ENCODE measurements at regions not wholly inside any gene's neighbourhood (a gene's known extent, or its start where the extent isn't known, plus 50 kb on each side); places are given as distances from the start of the nearest gene placed in this dataset.
A peak's percentile ranks its signal among the peaks of the same experiment; 100 is the strongest.

GRCh38 chr9:6076851-6077250 is 61.4 kb upstream of the RANBP6 start:
- in situ Hi-C loops (cut with MboI; ENCODE audit: low pct_unique_long_range_greater_than_20kb, low sequenced_read_pairs, unreplicated experiment) = no loop called here
- TF ChIP-seq, protein P1, sequence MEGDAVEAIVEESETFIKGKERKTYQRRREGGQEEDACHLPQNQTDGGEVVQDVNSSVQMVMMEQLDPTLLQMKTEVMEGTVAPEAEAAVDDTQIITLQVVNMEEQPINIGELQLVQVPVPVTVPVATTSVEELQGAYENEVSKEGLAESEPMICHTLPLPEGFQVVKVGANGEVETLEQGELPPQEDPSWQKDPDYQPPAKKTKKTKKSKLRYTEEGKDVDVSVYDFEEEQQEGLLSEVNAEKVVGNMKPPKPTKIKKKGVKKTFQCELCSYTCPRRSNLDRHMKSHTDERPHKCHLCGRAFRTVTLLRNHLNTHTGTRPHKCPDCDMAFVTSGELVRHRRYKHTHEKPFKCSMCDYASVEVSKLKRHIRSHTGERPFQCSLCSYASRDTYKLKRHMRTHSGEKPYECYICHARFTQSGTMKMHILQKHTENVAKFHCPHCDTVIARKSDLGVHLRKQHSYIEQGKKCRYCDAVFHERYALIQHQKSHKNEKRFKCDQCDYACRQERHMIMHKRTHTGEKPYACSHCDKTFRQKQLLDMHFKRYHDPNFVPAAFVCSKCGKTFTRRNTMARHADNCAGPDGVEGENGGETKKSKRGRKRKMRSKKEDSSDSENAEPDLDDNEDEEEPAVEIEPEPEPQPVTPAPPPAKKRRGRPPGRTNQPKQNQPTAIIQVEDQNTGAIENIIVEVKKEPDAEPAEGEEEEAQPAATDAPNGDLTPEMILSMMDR (IDR thresholded peaks at IDR 0.05; ENCODE audit: extremely low read depth, insufficient read depth, missing control alignments) = no peak
- DNase-seq (ENCODE audit: low spot score) = no peak

DNA sequence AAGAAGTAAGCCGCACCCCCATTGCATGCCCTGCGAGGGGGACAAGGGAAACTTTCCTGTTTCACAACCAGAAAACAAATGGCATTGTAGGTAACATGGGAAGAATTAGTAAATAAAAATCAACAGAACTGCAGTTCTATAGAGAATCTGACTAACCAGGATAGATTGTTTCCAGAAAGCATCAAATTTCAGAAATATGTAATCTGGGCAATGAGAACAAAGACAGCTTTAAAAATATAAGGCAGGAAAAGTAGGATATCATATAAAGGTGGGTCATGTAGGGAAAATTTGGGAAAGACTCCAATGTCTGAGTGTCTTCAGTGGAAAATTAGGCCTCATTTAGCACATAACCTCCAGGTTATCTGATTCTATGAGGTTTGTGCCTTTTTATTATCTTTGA is 58.3 kb upstream of the RANBP6 start:
- TF ChIP-seq, protein P1 (IDR thresholded peaks at IDR 0.05; ENCODE audit: extremely low read depth, insufficient read depth, missing control alignments) = no peak
- no peak for DNase-seq (ENCODE audit: low spot score)
- in situ Hi-C loops (cut with MboI; ENCODE audit: low pct_unique_long_range_greater_than_20kb, low sequenced_read_pairs, unreplicated experiment) = no loop called here

DNA sequence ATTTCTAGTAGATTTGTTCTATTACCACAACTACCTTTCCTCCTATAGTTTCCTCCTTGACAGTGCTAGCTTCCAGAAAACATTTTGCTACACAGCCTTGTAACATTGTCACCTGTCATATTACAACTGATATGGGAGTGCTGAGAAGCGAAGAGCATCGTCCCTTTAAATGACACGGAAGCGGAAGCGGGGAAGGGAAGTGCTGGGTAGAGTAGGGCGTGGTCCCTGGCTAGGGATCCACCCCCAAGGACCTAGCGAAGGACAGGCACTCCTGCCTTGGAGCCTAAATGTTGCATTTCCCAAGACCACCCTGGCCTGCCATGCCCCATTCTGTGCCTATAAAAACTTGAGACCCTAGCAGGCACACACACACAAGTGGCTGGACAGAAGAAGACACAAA is 57.4 kb upstream of the RANBP6 start:
- in situ Hi-C loops (cut with MboI; ENCODE audit: low pct_unique_long_range_greater_than_20kb, low sequenced_read_pairs, unreplicated experiment) = no loop called here

GRCh38 chr9:6072453-6072852 is 57.0 kb upstream of the RANBP6 start:
- in situ Hi-C loops (cut with MboI; ENCODE audit: low pct_unique_long_range_greater_than_20kb, low sequenced_read_pairs, unreplicated experiment) = no loop called here
- no peak for DNase-seq (ENCODE audit: low spot score)
- TF ChIP-seq, protein P1 (IDR thresholded peaks at IDR 0.05; ENCODE audit: extremely low read depth, insufficient read depth, missing control alignments) = no peak

More for the DNA sequence above, 57.4 kb upstream of the RANBP6 start:
- TF ChIP-seq, protein P1 (IDR thresholded peaks at IDR 0.05; ENCODE audit: extremely low read depth, insufficient read depth, missing control alignments) = no peak
- DNase-seq (ENCODE audit: low spot score) = no peak

DNA sequence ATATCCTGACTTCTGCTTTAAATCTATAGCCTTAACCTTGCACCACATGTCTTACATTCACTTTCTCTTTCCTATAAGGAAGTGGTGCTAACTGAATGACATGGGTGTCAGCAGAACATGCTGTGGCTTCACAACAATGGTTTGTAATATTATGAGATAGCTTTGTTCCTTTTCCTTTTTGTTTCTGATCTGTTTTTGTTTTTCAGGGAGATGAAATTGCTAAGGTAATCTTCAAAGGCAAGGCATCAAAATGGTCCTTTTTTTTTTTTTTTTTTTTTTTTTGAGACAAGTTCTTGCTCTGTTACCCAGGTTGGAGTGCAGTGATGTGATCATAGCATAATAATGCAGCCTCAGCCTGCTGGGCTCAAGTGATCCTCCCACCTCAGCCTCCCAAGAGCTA is 53.6 kb upstream of the RANBP6 start:
- TF ChIP-seq, protein P1 (IDR thresholded peaks at IDR 0.05; ENCODE audit: extremely low read depth, insufficient read depth, missing control alignments) = no peak
- in situ Hi-C loops (cut with MboI; ENCODE audit: low pct_unique_long_range_greater_than_20kb, low sequenced_read_pairs, unreplicated experiment) = no loop called here
- peak; percentile 63 for DNase-seq (ENCODE audit: low spot score)

GRCh38 chr9:6067426-6067825 is 52.0 kb upstream of the RANBP6 start:
- in situ Hi-C loops (cut with MboI; ENCODE audit: low pct_unique_long_range_greater_than_20kb, low sequenced_read_pairs, unreplicated experiment) = no loop called here

More at GRCh38 chr9:6067426-6067825, 52.0 kb upstream of the RANBP6 start:
- TF ChIP-seq, protein P1 (IDR thresholded peaks at IDR 0.05; ENCODE audit: extremely low read depth, insufficient read depth, missing control alignments) = no peak
- DNase-seq (ENCODE audit: low spot score) = no peak
